HCT116 (cell line): ENCODE measurements at regions not wholly inside any gene's neighbourhood (a gene's known extent, or its start where the extent isn't known, plus 50 kb on each side); places are given as distances from the start of the nearest gene placed in this dataset.

Source experiments
- EZH2 ChIP-seq: fragments of 200-600 bp; sonication (generic); IDR thresholded peaks from 2 replicates; pipeline ENCODE4 v1.6.1; 2017; ENCODE audit warnings: antibody characterized with exemption, mixed run types
- POLR2A ChIP-seq: IDR thresholded peaks from 2 replicates; pipeline ENCODE4 v1.7.0; 2011; ENCODE audit warnings: borderline replicate concordance; ENCODE audit not compliant: insufficient read depth, insufficient read length; ENCODE audit errors: extremely low read depth
- RAD21 ChIP-seq: IDR thresholded peaks from 2 replicates; pipeline ENCODE4 v1.6.1; 2012; ENCODE audit warnings: low read depth, mild to moderate bottlenecking
- SP1 ChIP-seq: IDR thresholded peaks from 2 replicates; pipeline ENCODE4 v1.6.1; 2012; ENCODE audit warnings: low read depth
- TF ChIP-seq, protein P1 (sequence below), 3 experiments: fragments of 200-600 bp in 1 of 3; sonication (generic) in 1 of 3; IDR thresholded peaks in 2 of 3; conservative IDR thresholded peaks in 1 of 3; 2 replicates each; pipeline ENCODE4 v1.5.1; 2012 to 2017; ENCODE audit warnings: low read depth in 2 of 3, low read length in 2 of 3, antibody characterized with exemption in 1 of 3, borderline replicate concordance in 1 of 3, control low read depth in 1 of 3, mild to moderate bottlenecking in 1 of 3, mixed read lengths in 1 of 3, mixed run types in 1 of 3, moderate library complexity in 1 of 3; ENCODE audit not compliant: insufficient read depth in 1 of 3

GRCh38 chr15:57770495-57770894, 64.0 kb downstream of the POLR2M start:
- TF ChIP-seq, protein P1, sequence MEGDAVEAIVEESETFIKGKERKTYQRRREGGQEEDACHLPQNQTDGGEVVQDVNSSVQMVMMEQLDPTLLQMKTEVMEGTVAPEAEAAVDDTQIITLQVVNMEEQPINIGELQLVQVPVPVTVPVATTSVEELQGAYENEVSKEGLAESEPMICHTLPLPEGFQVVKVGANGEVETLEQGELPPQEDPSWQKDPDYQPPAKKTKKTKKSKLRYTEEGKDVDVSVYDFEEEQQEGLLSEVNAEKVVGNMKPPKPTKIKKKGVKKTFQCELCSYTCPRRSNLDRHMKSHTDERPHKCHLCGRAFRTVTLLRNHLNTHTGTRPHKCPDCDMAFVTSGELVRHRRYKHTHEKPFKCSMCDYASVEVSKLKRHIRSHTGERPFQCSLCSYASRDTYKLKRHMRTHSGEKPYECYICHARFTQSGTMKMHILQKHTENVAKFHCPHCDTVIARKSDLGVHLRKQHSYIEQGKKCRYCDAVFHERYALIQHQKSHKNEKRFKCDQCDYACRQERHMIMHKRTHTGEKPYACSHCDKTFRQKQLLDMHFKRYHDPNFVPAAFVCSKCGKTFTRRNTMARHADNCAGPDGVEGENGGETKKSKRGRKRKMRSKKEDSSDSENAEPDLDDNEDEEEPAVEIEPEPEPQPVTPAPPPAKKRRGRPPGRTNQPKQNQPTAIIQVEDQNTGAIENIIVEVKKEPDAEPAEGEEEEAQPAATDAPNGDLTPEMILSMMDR (IDR thresholded peaks at IDR 0.05 in 2 of 3, conservative IDR thresholded peaks at IDR 0.05 in 1 of 3; ENCODE audit: borderline replicate concordance in 1 of 3, insufficient read depth in 1 of 3, low read depth in 2 of 3, low read length in 2 of 3) = no peak
- no peak for TF ChIP-seq RAD21
- no peak for TF ChIP-seq EZH2
- TF ChIP-seq POLR2A = no peak
- TF ChIP-seq SP1 = no peak
